ENCODE measurements at regions not wholly inside any gene's neighbourhood (a gene's known extent, or its start where the extent isn't known, plus 50 kb on each side); places are given as distances from the start of the nearest gene placed in this dataset.

DNA sequence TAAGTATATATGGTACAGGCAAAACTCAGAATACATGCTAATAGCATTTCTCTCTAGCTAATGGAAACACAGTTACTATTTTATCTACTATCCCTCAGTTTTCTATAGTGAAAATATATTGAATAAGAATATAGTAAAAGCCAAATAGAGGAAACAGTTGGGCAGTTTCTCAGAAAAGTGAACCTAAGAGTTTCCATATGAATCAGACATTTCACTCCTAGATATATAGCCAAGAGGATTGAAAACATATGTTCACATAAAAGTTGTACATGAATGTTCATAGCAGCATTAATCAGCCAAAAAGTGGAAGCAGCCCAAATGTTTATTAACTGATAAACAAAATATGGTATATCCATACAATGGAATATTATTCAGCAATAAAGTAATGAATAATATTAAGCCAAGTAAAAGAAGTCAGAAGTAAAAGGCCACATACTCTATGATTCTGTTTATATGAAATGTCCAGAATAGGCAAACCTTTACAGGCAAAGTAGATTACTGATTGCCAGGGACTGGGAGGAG lies 134.6 kb downstream of the CYB561 start:
- H3K4me3 ChIP-seq (ENCODE audit: low read depth, low read length): no peak overlapping the region
- DNase-seq (ENCODE audit: low read depth, low spot score): no peak
- no peak for TF ChIP-seq CTCF (IDR thresholded peaks at IDR 0.05; ENCODE audit: low read depth, low read length)
- in situ Hi-C loops (cut with HindIII; ENCODE audit: low sequenced_read_pairs): no loop called here

DNA sequence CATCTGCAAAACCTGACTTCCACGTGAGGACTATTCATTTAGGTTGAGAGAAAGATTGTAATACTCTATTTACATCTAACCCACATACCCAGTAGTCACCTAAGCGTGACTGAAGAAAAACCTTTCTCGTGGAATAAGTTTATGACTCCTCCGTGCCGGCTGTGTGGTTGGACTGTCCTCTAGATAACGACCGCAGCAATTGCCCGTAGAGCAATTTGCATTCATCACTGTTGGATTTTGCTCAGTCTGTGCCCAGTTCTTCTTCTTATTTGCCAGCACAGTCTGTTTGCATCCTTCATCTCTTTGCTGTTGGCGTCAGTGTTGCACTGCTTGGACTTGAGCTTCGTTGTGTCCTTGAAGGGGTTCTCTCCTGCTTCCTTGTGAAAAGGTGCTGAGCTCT lies 131.3 kb downstream of the CYB561 start:
- no peak for DNase-seq (ENCODE audit: low read depth, low spot score)
- in situ Hi-C loops (cut with HindIII; ENCODE audit: low sequenced_read_pairs): no loop called here
- H3K4me3 ChIP-seq (ENCODE audit: low read depth, low read length): no peak overlapping the region
- no peak for TF ChIP-seq CTCF (IDR thresholded peaks at IDR 0.05; ENCODE audit: low read depth, low read length)

GRCh38 chr17:63316100-63316499 lies 130.0 kb downstream of the CYB561 start:
- TF ChIP-seq CTCF (IDR thresholded peaks at IDR 0.05; ENCODE audit: low read depth, low read length): no peak
- no peak overlapping the region for H3K4me3 ChIP-seq (ENCODE audit: low read depth, low read length)
- DNase-seq (ENCODE audit: low read depth, low spot score): no peak
- in situ Hi-C loops (cut with HindIII; ENCODE audit: low sequenced_read_pairs): no loop called here

- no peak for DNase-seq (ENCODE audit: low read depth, low spot score)
- in situ Hi-C loops (cut with HindIII; ENCODE audit: low sequenced_read_pairs): no loop called here
- TF ChIP-seq CTCF (IDR thresholded peaks at IDR 0.05; ENCODE audit: low read depth, low read length): no peak
Observed at GRCh38 chr17:63317166-63317840, 128.8 kb downstream of the CYB561 start.

DNA sequence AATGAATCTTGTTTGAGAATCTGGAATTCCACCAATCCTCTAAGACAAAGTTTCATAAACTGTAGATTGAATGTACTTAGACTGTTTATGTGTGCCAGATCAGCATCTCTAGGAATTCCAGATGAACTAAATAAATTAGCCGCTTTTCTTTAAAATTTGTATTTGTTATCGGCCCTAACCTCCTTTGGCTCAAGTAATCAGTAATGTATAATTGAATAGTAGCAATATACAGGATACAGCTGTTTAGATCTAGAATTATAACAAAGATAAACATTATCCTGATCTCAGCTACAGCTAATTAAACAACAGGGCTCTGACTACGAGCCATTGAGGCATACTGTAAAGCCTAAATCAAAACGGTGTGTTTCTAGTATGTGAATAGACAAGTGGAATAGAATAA lies 120.3 kb downstream of the CYB561 start:
- no peak overlapping the region for H3K4me3 ChIP-seq (ENCODE audit: low read depth, low read length)
- no peak for TF ChIP-seq CTCF (IDR thresholded peaks at IDR 0.05; ENCODE audit: low read depth, low read length)
- in situ Hi-C loops (cut with HindIII; ENCODE audit: low sequenced_read_pairs): no loop called here

More at GRCh38 chr17:63317166-63317840, 128.8 kb downstream of the CYB561 start:
- no peak overlapping the region for H3K4me3 ChIP-seq (ENCODE audit: low read depth, low read length)

GRCh38 chr17:63329876-63330275 lies 116.2 kb downstream of the CYB561 start:
- in situ Hi-C loops (cut with HindIII; ENCODE audit: low sequenced_read_pairs): no loop called here
- TF ChIP-seq CTCF (IDR thresholded peaks at IDR 0.05; ENCODE audit: low read depth, low read length): no peak
- no peak overlapping the region for H3K4me3 ChIP-seq (ENCODE audit: low read depth, low read length)
- DNase-seq (ENCODE audit: low read depth, low spot score): no peak

More for the DNA sequence above, 120.3 kb downstream of the CYB561 start:
- DNase-seq (ENCODE audit: low read depth, low spot score): no peak

Measured in astrocyte of the spinal cord (primary cell).